Stimulated activated CD8-positive, alpha-beta memory T cell treated with anti-CD3 and anti-CD28 coated beads, Interleukin-7, amount 100 ng/mL, for 24 hours (primary cell): ENCODE measurements at regions not wholly inside any gene's neighbourhood (a gene's known extent, or its start where the extent isn't known, plus 50 kb on each side); places are given as distances from the start of the nearest gene placed in this dataset.
"Not testable (repeated sequence)": the region's sequence is repeated elsewhere in the genome, so short reads cannot be mapped to it uniquely, and the experiment has no call there.

ENCODE experiments used
- DNase-seq: peaks from one replicate; pipeline ENCODE4 v3.0.0-alpha.2; 2020; ENCODE audit warnings: low read depth

DNA sequence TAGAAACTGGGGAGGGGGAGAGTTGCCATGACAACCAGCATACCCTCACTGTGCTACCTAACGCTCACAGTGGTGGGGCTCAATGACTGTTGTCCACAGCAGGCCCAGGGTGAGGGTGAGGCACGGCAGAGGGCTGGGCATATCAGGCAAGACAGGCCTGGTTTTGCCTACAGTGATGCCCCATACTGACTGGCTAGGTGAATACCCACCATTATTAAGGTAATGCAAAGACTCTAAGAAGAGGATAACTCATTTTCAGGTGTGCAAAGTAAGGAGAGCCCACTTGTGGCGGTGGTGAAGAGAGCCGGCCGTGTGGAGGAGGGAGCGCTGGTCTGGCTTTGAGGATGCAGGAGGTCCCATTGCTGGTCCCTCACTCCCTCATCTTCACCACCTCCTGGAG, 422.3 kb downstream of the FUT8 start:
- DNase-seq, result no peak

DNA sequence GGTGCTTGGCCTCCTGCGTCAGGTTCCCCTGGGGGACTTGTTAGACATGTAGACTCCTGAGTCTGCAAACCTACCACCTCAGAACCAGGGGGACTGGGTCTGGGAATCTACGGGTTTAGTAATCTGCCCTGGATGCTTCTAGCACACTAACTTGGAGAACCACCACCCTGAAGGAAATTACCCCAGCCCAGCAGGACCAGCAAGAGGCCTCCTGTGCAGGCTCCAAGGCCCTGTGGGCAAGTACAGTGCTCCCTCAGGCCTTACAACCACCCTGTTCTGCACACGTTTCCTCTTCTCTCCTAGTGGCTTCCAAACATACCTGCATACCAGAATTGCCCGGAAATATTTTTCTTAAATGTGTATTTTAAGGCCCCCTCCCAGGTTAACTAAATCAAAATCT, 423.0 kb downstream of the FUT8 start:
- DNase-seq, result no peak

DNA sequence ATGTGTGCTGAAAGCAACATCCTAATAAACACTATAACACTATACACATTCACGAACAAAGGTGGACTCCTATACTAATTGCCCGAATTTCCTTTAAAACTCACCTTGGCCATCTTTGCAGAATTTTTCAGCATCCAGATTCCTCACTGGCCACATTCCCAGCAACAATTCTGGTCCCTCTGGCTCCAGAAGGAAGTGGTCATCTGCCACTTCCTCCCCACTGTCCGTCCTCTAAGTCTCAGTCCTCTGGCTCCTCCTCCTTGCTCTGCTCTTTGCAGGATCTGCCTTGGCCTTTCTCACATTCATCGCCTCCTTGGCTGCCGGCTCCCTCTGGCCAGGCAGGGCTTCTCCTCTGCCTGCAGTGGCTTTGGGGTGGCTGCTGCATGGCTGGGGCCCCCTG, 426.0 kb downstream of the FUT8 start:
- no peak for DNase-seq

DNA sequence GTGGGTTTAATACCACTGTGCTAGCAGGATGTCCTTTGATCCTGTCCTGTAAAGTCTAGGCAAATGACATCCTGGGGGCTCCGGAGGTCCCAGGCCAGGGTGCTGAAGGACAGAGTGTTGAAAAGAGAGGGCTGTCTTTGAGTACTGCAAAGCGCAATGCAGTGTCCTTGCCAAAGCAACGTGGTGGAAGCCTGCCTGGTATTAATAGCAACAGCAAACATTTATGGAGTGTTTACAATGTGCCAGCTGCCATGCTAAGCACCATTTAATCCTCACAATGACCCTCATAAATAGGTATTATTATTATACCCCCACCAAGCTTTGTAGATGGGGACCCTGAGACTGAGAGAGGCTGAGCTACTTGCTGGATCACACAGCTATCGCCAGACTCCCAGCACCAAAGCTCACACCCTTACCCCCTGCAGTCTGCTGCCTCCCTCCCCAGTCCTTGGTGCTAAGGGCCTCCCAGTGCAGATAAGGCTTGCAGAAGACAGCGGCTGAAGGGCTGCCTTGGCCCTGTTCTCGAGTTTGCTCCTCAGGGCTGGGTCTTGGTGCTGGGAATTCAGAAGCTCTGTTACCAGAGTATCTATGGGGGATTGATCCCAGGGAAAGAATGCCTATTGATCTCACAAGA, 427.7 kb downstream of the FUT8 start:
- DNase-seq, result no peak

DNA sequence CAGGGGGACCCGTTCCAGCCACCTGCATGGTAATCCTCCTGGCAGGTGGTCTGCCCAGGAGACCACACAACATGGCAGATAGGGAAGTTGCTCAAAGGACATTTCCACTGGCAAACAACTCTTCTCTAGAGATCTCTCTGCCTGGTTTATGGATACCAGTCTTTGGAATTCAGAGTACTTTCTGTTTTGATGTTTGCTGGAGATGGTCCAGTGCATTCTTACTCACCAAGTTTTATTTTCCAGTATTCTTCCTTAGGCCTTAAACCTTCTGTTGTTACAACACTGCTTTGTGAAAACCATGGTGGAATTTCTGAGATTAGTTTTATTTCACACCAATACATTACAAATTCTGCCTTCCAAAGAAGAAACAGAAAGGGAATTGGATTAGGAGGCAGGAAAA, 428.3 kb downstream of the FUT8 start:
- DNase-seq, result no peak

DNA sequence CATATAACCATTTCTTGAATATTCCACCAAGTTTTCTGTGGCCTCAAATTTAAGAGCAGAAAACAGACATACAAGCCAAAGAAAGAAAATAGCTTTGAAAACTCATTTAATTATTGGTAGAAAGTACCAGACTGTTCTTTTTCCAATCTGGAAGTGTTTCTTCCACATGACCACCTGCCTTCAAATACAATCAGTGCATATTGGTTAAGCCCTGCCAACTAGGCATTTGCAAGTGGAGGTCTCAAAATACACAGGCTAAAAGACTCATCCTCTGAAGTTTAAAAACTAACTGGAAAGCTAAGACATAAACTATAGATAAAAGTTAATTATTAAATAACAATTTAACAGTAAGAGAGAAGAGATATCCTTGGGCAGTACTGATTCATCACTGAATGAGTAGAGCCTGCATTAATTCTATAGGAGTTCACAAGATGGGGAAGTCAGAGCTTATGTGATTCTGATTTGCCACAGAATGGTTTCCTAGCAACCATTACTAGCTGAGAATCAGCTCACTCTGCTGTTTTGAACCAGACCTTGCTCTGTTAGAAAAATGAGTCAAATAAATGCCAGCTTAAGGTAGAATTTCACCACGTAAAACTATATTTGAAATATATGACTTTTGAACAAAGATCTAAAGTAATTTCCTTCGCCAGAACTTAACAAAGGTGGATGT, 433.8 kb downstream of the FUT8 start:
- DNase-seq, result no peak

DNA sequence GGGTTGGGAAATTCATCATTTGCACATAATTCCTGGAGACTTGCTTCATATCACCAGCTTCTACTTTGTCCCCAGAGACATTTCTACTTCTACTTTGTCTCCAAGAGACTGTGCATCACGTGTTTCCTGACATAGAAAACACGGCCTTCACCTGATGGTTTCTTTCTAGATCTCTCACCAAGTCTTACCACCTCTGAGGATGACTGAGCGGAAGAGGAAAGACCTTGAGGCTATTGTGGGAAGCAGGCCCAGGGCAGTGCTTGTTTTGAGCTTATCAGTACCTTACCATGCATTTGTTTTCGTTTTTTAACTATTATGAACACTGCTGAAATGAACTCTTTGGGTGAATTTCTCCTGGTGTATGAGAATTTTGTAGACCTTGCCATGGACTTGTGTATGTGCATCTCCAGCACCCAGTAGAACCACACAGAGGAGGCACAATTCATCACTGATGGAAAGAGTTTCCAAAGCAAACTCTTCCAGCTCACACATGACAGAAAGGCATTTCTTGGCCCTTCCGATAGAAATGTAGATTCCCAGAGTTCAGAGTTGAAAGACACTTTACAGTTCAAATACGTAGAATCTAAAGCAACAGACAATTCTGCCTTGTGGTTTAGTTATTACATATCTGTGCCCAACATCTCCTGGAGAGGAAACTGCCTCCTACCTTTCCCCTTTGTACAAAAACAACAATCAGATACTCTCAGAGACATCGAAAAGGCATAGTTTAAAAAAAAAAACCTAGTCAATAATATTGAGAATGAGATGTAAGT, 434.7 kb downstream of the FUT8 start:
- DNase-seq, result peak; percentile 24

DNA sequence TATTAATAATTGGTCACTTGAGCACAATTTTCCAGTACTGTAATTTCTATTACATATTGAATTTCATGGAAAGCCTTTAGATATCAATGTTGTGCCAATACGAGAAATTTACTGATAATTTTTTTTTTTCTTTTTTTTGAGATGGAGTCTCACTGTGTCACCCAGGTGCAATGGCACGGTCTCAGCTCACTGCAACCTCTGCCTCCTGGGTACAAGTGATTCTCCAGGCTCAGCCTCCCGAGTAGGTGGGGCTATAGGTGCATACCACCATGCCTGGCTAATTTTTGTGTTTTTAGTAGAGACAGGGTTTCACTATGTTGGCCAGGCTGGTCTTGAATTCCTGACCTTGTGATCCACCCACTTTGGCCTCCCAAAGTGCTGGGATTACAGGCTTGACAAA, 435.4 kb downstream of the FUT8 start:
- not testable (repeated sequence) for DNase-seq

DNA sequence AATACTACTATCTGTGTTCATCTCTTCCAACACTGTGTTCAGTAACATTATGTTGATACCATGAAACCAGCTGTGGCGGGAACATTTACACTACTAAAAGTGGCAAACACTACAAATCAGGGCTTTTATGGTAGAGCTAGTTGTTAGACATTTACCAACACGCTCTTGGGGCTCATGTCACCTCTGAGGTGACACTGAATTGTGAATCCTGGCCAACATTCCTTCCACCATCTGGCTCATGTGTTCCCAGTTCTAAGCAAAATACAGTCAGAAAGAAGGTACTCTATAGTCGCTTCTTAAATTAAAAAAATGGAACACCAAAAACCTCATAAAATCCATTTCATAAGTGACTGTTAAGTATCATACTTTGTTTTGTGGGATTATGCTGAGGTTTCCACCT, 436.6 kb downstream of the FUT8 start:
- DNase-seq, result no peak

DNA sequence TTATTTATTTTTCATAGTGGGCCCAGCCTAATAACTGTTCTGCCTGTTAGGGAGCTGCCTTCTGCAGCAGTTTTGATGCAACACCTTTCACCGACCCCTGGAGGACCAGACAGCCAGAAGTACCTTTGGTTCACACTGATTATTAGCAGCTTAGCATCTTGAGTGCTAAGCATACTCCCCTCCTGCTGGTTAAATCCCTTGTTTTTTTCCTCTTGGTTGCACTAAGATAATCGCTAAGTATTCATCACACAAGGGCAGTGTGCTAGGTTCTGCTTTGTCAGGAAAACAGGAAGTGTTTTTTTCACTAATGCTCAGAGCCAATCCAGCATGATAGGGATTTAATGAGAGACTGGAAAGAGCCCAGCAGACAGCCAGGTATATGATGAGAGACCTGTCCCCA, 437.0 kb downstream of the FUT8 start:
- DNase-seq, result no peak

DNA sequence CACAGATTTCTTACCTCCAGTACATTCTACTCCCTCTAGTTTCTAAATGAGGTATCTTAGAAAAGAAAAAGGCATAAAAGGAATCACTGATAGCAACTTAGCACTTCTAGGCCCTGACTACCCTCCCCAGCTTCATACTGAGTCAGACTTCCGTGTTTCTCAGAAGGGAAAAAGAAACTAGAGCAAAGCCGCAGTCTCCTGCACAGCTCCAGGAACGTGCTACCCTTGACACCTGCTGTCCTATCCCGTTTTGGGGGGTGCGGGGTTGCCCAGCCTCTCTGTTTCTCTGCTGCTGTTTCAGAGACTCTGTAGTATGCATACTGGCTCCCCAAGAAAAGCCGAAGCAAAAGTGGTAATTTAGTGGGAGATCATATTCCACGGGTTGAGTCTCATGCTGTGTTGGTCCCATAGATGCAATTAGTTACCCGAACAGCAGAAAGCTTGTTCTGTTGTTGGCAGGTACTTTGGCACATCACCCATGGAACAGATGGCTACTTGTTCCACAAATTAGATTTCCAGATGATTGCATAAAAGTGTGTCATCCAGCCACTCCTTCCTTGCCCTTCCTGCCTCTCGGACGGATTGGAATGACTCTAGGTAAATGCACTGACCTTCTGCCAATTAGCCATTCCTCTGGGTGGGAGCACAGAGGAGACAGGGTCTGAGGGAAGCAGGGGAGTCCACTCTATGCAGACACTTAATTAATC, 438.1 kb downstream of the FUT8 start:
- DNase-seq, result peak; percentile 13

DNA sequence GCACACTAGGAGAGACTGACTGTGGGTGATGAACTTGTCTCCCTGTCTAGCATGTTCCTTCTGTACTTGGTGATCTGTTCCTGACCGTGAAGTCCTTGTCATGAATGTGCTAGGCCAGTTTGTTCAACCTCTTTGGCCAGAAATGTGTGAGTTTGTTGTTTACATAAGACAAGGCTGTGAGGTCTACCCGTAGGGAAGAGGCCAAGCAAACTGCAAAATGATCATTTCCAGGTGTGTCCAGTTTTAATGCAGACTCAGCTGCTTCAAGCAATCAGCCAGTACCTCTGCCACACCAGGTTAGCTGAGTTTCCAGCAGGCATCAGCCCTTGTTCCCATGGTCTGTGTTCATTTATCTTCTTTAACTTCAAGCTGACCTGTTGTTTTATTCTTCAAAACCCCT, 440.2 kb downstream of the FUT8 start:
- no peak for DNase-seq

DNA sequence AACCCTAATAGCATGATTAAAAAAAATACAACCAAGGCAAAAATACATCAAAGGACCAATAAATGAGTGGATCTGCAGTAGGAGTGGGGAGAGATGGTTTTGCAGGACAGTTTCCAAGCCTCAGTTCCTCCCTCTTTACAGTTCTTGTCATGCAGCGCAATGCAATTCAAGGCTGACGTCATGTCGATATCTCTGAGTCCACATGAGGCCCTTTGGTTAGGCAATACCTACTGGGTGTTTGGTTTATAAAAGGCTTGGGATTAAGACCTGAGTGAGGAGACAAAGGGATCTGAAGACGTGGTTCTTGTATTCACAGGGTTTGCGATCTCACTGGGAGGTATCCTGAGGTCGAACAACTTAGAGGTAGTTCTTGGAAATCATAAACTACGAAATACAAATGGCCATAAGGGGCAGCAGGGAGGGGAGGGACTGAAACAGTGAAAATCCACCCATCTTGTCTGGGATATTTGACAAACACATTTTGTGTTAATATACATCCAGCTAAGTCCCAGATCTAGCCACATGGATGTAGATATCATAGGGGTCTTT, 441.0 kb downstream of the FUT8 start:
- DNase-seq, result no peak

DNA sequence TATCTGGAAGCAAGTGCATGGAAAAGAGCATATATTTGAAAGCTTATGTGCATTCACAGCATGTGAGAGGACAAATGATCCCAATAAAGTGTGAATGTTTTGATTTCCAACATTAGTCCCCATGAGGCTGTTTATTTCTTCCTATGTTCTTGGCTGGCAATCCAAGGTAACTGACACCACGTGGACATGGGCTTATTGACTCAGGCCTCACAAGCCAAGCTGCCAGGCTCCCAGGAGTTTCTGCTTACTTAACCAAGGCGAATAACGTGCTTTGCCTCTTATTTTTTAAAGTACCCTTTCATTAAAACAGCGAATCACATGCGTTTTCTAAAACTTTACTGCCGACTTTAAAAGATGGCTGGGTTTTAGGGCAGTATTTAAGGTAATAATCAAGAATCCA, 441.7 kb downstream of the FUT8 start:
- no peak for DNase-seq

DNA sequence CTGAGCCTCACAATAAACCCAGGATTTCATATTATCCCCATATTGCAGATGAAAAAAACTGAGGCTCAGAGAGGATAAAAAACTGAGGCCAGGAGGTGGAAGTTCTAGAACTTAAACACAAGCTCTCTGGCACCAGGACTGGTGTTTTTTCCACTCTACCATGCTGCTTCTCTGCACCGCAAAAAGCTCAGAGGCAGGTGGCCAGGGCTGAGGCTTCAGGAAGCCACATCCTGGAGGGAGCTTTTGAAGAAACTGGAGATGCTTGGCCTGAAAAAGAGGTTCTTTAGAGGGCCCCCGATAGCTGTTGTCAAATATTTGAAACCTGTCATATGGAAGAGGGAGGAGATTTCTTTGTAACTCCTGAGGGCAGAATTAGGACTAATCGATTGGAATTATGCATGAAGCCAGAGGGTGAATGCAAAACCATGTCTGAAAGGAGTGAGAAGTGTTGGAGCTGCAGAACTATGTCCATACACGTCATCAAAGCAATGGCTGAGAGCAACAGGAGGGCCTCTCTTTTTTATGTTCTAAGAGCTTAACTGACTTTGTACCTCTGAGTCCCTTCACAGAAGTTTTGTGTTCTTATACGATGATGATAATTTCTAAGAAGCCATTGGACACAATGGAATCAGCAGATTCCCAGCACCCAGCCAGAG, 448.6 kb downstream of the FUT8 start:
- no peak for DNase-seq

DNA sequence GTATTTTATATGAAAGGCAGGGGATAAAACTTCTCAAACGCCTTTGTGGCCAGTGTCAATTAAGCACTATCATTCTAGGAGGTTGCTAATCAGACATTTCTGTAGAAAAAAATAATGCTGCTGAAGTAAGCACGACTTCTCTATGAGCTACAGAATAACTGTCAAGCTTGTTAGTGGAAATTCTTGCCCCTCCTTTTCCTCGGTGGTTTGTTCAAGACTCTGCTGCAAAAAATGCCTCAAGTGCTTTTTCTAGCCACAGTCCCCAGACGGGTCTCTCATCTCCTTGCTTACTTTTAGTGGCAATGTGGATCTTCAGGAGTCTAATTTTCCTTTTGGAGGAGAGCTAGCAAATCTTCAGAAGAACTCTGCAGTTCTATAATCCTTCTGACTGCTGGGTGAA, 452.0 kb downstream of the FUT8 start:
- DNase-seq, result no peak

DNA sequence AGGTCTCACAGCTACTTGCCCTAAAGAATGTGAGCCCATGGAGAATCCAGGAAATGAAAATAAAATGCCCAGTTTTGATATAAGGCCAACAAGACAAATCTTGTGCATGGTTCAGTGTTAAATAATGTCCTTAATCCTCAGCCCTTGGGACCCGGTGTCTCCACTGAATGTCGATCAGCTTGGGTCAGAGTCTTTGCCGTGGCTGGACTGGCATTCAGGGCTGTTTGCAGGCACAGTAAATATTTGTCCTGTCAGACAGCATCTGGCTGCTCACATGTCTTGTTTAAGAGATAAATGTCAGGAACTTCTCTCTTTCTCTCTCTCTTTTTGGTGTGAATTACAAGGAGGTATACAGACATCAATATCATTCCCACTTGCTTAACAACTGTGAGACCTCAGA, 452.5 kb downstream of the FUT8 start:
- no peak for DNase-seq

DNA sequence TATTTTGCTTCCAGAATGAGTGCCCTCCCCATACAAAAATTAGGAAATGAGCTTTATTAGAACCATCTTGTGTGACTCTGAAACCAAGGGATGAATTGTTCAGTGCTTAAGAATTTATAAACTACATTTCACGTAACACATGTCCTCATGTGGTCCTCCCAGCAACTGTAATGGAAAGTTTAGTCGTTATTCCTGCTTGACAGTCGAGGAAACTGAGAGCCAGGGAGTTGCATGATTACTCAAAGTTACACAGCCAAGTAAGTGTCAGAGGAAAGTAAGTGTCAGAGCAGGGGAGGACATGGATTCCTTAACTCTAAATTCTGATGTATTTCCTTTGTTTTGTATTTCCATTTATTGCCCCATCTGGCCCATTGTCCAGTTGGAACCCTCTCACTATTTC, 453.9 kb downstream of the FUT8 start:
- no peak for DNase-seq

DNA sequence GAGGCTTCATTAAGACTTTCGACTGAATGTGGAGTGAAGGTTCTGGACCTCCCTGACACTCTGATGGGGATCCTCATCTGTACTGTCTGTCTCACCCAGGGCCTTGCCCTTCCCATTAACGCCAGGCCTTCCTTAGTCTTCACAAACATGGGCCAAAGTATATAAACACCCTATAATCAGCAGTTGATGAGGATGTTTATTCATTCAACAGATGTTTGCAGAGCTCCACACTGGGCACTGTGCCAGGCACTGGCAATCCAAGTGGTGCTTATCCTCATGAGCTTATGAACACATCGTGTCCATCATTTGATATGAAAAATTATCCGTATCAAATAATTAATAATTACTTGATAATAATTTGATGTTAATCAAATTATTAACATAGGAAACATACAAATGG, 454.4 kb downstream of the FUT8 start:
- no peak for DNase-seq

DNA sequence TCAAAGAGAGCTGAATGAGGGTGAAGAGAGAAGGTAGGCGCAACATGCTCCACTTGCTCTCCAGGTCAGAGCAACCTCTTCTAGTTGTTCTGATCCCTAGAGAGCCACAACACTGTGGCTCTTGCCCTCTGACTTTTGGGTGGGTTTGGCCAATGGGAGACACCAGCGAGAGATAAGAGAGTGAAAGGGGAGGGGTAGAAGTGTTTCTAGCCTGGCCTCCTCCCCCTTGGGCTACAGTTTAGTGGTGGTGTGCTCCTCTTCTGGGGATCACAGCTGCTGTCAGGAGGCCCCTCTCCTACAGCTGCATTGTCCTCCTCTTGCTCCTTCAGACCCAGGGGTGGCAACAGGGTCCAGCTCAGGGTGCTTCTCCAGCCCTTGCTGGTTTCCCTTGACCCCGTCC, 454.8 kb downstream of the FUT8 start:
- DNase-seq, result no peak

DNA sequence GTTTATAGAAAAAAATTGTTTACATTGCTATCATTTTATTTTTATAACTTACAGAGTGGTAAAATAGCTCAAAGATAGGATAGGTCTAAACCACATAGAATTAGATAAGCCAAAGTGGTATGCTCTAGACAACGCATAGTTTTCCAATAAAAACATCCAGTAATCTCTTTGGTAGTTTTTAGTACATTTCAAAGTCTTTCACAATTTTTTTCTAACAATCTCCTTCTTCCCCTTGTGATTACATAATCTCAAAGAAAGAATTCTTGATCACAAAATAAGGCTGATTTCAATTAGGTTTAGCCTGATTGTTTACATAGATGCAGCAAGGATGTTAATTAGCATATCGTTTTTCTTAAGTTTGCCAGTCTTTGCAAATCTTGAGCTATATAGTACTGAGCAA, 460.0 kb downstream of the FUT8 start:
- no peak for DNase-seq

DNA sequence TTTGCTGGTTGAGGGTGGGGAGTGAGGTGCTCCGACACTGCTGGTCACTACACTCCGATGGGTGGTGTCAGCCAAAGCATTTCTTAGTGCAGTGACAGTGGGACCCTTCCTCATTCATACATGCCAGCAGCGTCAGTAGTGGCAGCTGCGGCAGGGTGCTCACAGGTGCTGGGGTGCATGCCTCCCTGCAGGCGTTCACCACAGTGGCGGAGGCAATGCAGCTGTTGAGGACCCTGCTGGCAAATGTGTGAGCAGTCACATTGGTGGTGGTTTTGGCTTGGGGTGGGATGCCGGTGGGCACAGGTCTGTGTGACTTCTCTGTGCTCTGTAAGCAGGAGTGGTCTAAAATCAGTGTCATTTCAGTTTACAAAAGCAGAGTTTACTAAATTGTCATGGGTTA, 464.6 kb downstream of the FUT8 start:
- no peak for DNase-seq
